Right atrium auricular region (tissue), 2 donors: ENCODE measurements at regions not wholly inside any gene's neighbourhood (a gene's known extent, or its start where the extent isn't known, plus 50 kb on each side); places are given as distances from the start of the nearest gene placed in this dataset.

Source experiments
- DNase-seq: peaks from one replicate; pipeline ENCODE4 v3.0.0-alpha.2; 2019; ENCODE audit warnings: low spot score
- H3K27ac ChIP-seq, 2 donors: fragments of 200-600 bp; sonication (generic); 1 replicate in 1 of 2; 2 replicates in 1 of 2; pipeline ENCODE4 v1.5.1; 2016 to 2019
- H3K27me3 ChIP-seq, 2 donors: fragments of 200-600 bp; sonication (generic); one replicate each; pipeline versions ENCODE4 v1.5.1 to v1.6.0; 2017 to 2019
- H3K36me3 ChIP-seq: fragments of 200-600 bp; sonication (generic); one replicate; pipeline ENCODE4 v1.5.1; 2016
- H3K4me1 ChIP-seq, 2 donors: fragments of 200-600 bp; sonication (generic); one replicate each; pipeline versions ENCODE4 v1.5.1 to v1.6.0; 2017 to 2019
- H3K4me3 ChIP-seq, 2 donors: fragments of 200-600 bp; sonication (generic); 1 replicate in 1 of 2; 2 replicates in 1 of 2; pipeline ENCODE4 v1.5.1; 2017 to 2019; ENCODE audit warnings: mild to moderate bottlenecking in 1 of 2, moderate library complexity in 1 of 2
- H3K9me3 ChIP-seq, 2 donors: fragments of 200-600 bp; sonication (generic); one replicate each; pipeline ENCODE4 v1.5.1; 2019
- TF ChIP-seq, protein P1 (sequence below), 2 donors: fragments of 200-600 bp; sonication (generic); IDR thresholded peaks; one replicate each; pipeline ENCODE4 v1.5.1; 2019; ENCODE audit warnings: antibody characterized with exemption in 2 of 2

DNA sequence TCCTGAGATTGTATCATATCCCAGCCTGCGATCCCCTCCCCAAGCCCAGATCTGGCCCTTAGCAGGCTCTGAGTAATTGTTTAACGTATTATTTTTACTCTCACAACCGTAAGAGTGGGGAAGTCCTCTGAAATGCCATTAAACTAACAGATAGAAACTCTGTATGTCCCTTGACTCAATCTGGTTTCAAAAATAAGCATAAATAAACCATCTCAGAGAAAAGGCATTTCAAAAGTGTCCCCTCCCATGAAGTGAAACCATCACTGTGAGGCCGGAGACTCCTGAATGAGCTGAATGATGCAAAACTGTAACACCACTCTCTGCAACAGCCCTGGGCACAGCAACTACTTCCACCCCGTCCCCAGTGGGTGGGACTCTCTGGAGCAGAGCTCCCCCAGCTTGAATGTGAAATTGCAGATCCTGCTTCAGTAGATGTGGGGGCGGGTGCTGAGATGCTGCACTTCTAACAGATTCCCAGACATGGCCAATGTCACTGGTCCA lies 104.1 kb downstream of the SYF2 start:
- no peak for DNase-seq
- H3K27ac ChIP-seq = no peak overlapping the region
- H3K27me3 ChIP-seq = no peaks in the 10 kb centered on the region
- no peaks in the 10 kb centered on the region for H3K4me1 ChIP-seq
- H3K36me3 ChIP-seq = no peaks in the 10 kb centered on the region
- H3K4me3 ChIP-seq = no peak overlapping the region
- TF ChIP-seq, protein P1, sequence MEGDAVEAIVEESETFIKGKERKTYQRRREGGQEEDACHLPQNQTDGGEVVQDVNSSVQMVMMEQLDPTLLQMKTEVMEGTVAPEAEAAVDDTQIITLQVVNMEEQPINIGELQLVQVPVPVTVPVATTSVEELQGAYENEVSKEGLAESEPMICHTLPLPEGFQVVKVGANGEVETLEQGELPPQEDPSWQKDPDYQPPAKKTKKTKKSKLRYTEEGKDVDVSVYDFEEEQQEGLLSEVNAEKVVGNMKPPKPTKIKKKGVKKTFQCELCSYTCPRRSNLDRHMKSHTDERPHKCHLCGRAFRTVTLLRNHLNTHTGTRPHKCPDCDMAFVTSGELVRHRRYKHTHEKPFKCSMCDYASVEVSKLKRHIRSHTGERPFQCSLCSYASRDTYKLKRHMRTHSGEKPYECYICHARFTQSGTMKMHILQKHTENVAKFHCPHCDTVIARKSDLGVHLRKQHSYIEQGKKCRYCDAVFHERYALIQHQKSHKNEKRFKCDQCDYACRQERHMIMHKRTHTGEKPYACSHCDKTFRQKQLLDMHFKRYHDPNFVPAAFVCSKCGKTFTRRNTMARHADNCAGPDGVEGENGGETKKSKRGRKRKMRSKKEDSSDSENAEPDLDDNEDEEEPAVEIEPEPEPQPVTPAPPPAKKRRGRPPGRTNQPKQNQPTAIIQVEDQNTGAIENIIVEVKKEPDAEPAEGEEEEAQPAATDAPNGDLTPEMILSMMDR (IDR thresholded peaks at IDR 0.05) = no peak
- no peaks in the 10 kb centered on the region for H3K9me3 ChIP-seq

DNA sequence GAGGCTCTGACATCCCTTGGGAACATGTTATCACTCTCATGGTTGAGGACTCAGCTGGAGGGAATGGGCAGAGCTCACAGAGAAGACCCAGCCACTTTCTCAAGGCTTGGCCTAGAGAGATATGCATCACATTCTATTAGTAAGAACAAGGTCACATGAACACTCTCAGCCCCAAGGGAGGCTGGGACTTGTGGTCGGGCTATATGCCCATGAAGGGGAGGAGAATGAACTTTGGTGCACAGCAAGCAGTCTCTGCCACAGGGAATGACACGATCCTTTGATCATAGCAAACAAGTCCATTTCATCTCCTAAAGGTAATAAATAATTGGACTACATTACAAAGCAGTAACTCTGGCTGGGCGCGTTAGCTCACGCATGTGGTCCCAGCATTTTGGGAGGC lies 105.7 kb downstream of the SYF2 start:
- H3K9me3 ChIP-seq = no peaks in the 10 kb centered on the region
- no peaks in the 10 kb centered on the region for H3K27me3 ChIP-seq
- H3K4me3 ChIP-seq = no peak overlapping the region
- H3K27ac ChIP-seq = no peak overlapping the region
- TF ChIP-seq, protein P1 (IDR thresholded peaks at IDR 0.05) = no peak
- H3K36me3 ChIP-seq = no peaks in the 10 kb centered on the region
- DNase-seq = no peak
- H3K4me1 ChIP-seq = no peaks in the 10 kb centered on the region

DNA sequence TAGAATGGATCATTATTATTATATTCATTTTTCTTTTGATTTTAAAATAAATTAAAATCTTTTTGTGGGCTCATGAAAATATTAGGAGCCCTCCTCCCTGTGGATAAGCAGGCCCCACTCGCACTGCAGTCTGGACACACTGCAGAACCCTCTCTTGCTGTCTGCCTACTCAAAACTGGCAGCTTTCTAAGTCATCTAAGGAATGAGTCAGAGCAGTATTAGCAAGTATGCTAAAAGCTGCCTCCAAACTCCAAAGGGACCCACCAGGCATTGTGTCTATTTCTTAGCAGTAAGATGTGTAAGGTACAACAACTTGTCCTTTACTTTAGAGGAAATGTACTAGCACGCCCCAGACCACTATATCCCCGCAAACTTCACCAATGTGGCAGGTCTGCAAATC lies 108.8 kb downstream of the SYF2 start:
- H3K36me3 ChIP-seq = no peaks in the 10 kb centered on the region
- no peak overlapping the region for H3K4me3 ChIP-seq
- H3K27me3 ChIP-seq = no peaks in the 10 kb centered on the region
- TF ChIP-seq, protein P1 (IDR thresholded peaks at IDR 0.05) = no peak
- DNase-seq = no peak
- H3K4me1 ChIP-seq = no peaks in the 10 kb centered on the region
- no peaks in the 10 kb centered on the region for H3K9me3 ChIP-seq
- H3K27ac ChIP-seq = no peak overlapping the region

DNA sequence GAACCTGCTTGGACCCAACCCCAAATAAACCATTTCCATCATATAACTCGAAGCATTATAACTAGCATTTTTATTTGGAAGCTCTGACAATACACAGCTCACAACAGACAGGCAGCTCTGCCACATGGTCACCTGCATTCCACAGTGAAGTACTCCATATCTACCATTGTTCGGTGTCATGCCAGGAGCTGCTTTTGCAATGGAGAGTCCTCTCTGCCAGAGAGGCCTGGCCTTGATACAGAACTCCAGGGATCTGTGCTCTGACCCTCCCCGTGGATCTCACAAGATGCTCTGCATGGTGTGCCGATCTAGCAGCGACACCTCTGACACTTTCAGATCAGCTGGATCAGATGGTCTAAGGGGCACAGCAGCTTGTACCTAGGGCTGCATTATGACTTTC lies 109.6 kb downstream of the SYF2 start:
- Histone ChIP-seq H3K36me3 (no peaks in the 10 kb centered on the region), H3K9me3 (peaks cover 0 to under 1% of the 10 kb centered on the region in 2 donors), H3K4me3 (no peak overlapping the region), H3K27ac (no peak overlapping the region), H3K27me3 (no peaks in the 10 kb centered on the region), H3K4me1 (no peaks in the 10 kb centered on the region)
- TF ChIP-seq, protein P1 (IDR thresholded peaks at IDR 0.05) = no peak
- DNase-seq = no peak

DNA sequence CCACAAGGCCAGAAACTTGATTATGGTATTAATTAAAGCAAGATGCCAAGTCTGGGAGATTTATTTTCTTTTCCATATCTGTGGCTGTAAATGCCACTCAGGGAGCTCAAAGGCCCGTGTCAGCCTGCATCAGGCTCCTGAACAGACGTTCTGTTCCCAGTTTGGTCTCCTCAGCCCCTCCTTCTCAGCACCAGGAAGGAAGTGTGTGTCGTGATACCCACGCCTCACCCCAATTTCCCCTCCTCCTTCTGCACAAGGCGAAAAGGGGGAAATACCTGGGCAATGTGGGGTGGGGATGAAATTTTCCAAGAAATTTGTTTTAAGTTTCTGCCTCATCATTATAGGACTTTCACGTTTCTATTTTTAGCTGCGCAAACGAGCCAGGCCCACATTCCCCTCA lies 112.0 kb downstream of the SYF2 start:
- no peak for DNase-seq
- no peak overlapping the region for H3K4me3 ChIP-seq
- peaks cover 0 to 15% of the 10 kb centered on the region in 2 donors for H3K9me3 ChIP-seq
- no peaks in the 10 kb centered on the region for H3K4me1 ChIP-seq
- no peaks in the 10 kb centered on the region for H3K27me3 ChIP-seq
- no peak overlapping the region for H3K27ac ChIP-seq
- TF ChIP-seq, protein P1 (IDR thresholded peaks at IDR 0.05) = no peak
- no peaks in the 10 kb centered on the region for H3K36me3 ChIP-seq

DNA sequence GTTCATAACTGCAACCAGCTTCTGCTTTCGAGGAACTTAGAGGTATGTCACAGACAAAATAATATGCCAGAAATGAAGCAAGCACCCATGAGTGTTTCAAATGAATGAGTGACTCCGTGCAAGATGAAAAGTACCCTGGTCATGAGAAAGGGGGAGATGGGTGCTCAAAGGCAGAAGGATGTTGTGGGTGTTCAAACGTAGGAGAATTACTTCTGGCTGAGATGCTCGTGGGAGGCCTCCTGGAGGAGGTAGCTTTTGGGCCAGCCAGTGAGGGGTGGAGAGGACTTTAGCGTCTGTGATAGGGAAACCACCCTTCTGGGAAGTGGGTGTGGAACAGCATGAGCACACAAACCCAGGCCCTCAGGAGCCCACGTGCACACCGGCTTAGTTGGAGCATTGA lies 113.8 kb downstream of the SYF2 start:
- TF ChIP-seq, protein P1 (IDR thresholded peaks at IDR 0.05) = no peak
- Histone ChIP-seq H3K27ac (no peak overlapping the region), H3K36me3 (no peaks in the 10 kb centered on the region), H3K4me1 (no peaks in the 10 kb centered on the region), H3K9me3 (peaks cover 0 to 15% of the 10 kb centered on the region in 2 donors), H3K27me3 (no peaks in the 10 kb centered on the region), H3K4me3 (no peak overlapping the region)
- DNase-seq = no peak
